Lower leg skin (tissue), 4 donors: ENCODE measurements at regions not wholly inside any gene's neighbourhood (a gene's known extent, or its start where the extent isn't known, plus 50 kb on each side); places are given as distances from the start of the nearest gene placed in this dataset.

Source experiments
- DNase-seq, 2 donors: peaks; one replicate each; pipeline ENCODE4 v3.0.0-alpha.2; 2019; ENCODE audit warnings: low spot score in 2 of 2
- H3K4me3 ChIP-seq: fragments of 200-600 bp; sonication (generic); 2 replicates; pipeline ENCODE4 v1.5.1; 2017; ENCODE audit warnings: mild to moderate bottlenecking, low read depth; ENCODE audit not compliant: poor library complexity, severe bottlenecking
- CTCF ChIP-seq, 3 donors: fragments of 450-650 bp; IDR thresholded peaks; one replicate each; pipeline ENCODE4 v1.5.1; 2016; ENCODE audit warnings: antibody characterized with exemption in 3 of 3, mild to moderate bottlenecking in 3 of 3, moderate library complexity in 2 of 3
- POLR2A ChIP-seq, 2 donors: fragments of 450-650 bp; IDR thresholded peaks; one replicate each; pipeline ENCODE4 v1.6.1; 2016 to 2017; ENCODE audit warnings: antibody characterized with exemption in 2 of 2, mild to moderate bottlenecking in 1 of 2, moderate library complexity in 1 of 2
- WGBS, 2 donors: methylation state at CpG; one replicate each; pipeline ENCODE4 v1.1.5; 2018; 5-methylcytosine and 5-hydroxymethylcytosine counted together
- intact Hi-C: fragments of 100-400 bp; cut with DNase I; formaldehyde crosslinking; loops from one replicate; pipeline ENCODE4 v1.15.0; 2023; ENCODE audit warnings: low total_unique reads

- H3K4me3 ChIP-seq = no peak overlapping the region
- 27 to 30% methylated on average over 2 of the region's 2 CpGs for WGBS, 2 donors
- intact Hi-C loops = no loop called here
- no peak for DNase-seq
- TF ChIP-seq POLR2A (IDR thresholded peaks at IDR 0.05) (no peak), CTCF (IDR thresholded peaks at IDR 0.05) (no peak)
Observed at GRCh38 chr5:155943516-155944407, 383.2 kb upstream of the SGCD start.

- intact Hi-C loops = no loop called here
- no peak for DNase-seq
- TF ChIP-seq POLR2A (IDR thresholded peaks at IDR 0.05) (no peak), CTCF (IDR thresholded peaks at IDR 0.05) (no peak)
- WGBS, 2 donors = 72 to 82% methylated on average over 4 of the region's 4 CpGs
- H3K4me3 ChIP-seq = no peak overlapping the region
Observed at GRCh38 chr5:155947394-155948062, 379.4 kb upstream of the SGCD start.

- TF ChIP-seq CTCF (IDR thresholded peaks at IDR 0.05) (no peak), POLR2A (IDR thresholded peaks at IDR 0.05) (no peak)
- WGBS, 2 donors = 86 to 89% methylated on average over 3 of the region's 3 CpGs
- H3K4me3 ChIP-seq = no peak overlapping the region
- intact Hi-C loops = no loop called here
- DNase-seq = no peak
Observed at GRCh38 chr5:155948576-155948975, 378.4 kb upstream of the SGCD start.

- 78 to 80% methylated on average over 7 of the region's 7 CpGs for WGBS, 2 donors
- intact Hi-C loops = no loop called here
- DNase-seq = no peak
- no peak overlapping the region for H3K4me3 ChIP-seq
- TF ChIP-seq CTCF (IDR thresholded peaks at IDR 0.05) = no peak
- TF ChIP-seq POLR2A (IDR thresholded peaks at IDR 0.05) = no peak
Observed at GRCh38 chr5:155952486-155953089, 374.4 kb upstream of the SGCD start.

GRCh38 chr5:155953335-155953734, 373.6 kb upstream of the SGCD start:
- intact Hi-C loops = no loop called here
- H3K4me3 ChIP-seq = no peak overlapping the region
- DNase-seq = no peak
- WGBS, 2 donors = 84 to 86% methylated on average over 1 of the region's 1 CpG
- TF ChIP-seq POLR2A (IDR thresholded peaks at IDR 0.05) = no peak
- TF ChIP-seq CTCF (IDR thresholded peaks at IDR 0.05) = no peak
